Prostate gland (tissue), 2 donors: ENCODE measurements at regions not wholly inside any gene's neighbourhood (a gene's known extent, or its start where the extent isn't known, plus 50 kb on each side); places are given as distances from the start of the nearest gene placed in this dataset.

Experiments used
- DNase-seq: peaks from one replicate; pipeline ENCODE4 v3.0.0-alpha.2; 2019; ENCODE audit warnings: low spot score
- H3K27ac ChIP-seq, 2 donors: fragments of 200-600 bp; sonication (generic); 2 replicates each; pipeline ENCODE4 v1.5.1; 2017 to 2019
- H3K27me3 ChIP-seq: fragments of 200-600 bp; sonication (generic); replicated peaks from 2 replicates; pipeline ENCODE4 v1.5.1; 2019; ENCODE audit not compliant: insufficient read depth
- H3K36me3 ChIP-seq, 2 donors: fragments of 200-600 bp; sonication (generic); 1 replicate in 1 of 2; 2 replicates in 1 of 2; pipeline versions ENCODE4 v1.5.1 to v1.8.1; 2017 to 2019
- H3K4me1 ChIP-seq: fragments of 200-600 bp; sonication (generic); replicated peaks from 2 replicates; pipeline ENCODE4 v1.5.1; 2019
- H3K4me3 ChIP-seq, 2 donors: fragments of 200-600 bp; sonication (generic); 2 replicates each; pipeline ENCODE4 v1.5.1; 2017 to 2019
- H3K9me3 ChIP-seq: fragments of 200-600 bp; sonication (generic); 2 replicates; pipeline ENCODE4 v1.5.1; 2017
- POLR2A ChIP-seq: fragments of 450-650 bp; IDR thresholded peaks from one replicate; pipeline ENCODE4 v1.6.1; 2016; ENCODE audit warnings: antibody characterized with exemption, mild to moderate bottlenecking
- POLR2AphosphoS5 ChIP-seq: sonication (generic); formaldehyde crosslinking; IDR thresholded peaks from one replicate; pipeline ENCODE4 v1.6.1; 2017; ENCODE audit warnings: antibody characterized with exemption
- WGBS: methylation state at CpG from one replicate; pipeline ENCODE4 v1.1.5; 2018; 5-methylcytosine and 5-hydroxymethylcytosine counted together
- intact Hi-C: fragments of 100-400 bp; cut with DNase I; formaldehyde crosslinking; loops from one replicate; pipeline ENCODE4 v1.14.2; 2022
- TF ChIP-seq, protein P1 (sequence below), 4 experiments: fragments of 200-600 bp in 2 of 4; fragments of 450-650 bp in 2 of 4; sonication (generic) in 2 of 4; IDR thresholded peaks; 1 replicate in 3 of 4; 2 replicates in 1 of 4; pipeline ENCODE4 v1.5.1; 2016 to 2019; ENCODE audit warnings: antibody characterized with exemption in 4 of 4, mild to moderate bottlenecking in 2 of 4, moderate library complexity in 2 of 4

DNA sequence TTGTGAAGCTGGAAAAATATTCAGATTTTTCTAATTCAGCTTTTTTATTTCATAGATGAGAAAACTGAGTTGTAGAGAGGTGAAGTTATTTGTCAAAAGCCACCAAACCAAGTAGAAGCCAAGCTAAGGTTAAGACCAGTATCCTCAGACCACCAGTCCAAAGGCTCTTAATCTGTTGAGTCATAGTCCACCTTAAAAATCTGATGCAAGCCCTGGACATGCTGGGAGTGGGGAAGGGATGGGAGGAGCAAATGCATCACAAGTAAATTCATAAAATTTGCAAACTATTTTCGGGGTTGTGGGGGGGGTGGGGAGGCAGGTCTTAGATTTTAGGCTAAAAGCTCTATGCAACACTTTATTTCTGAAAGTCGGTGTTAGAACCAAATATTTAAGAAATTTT is 307.7 kb upstream of the SEMA6D start:
- Histone ChIP-seq H3K9me3 (no peaks in the 10 kb centered on the region), H3K36me3 (no peaks in the 10 kb centered on the region), H3K27ac (no peak overlapping the region), H3K4me1 (no peaks in the 10 kb centered on the region), H3K4me3 (no peak overlapping the region), H3K27me3 (no peaks in the 10 kb centered on the region)
- intact Hi-C loops = loop anchor here (5.0 kb wide), 1 partner anchor 77 kb away; no protein-coding TSS in a partner anchor
- no peak for DNase-seq
- 76% methylated on average over 2 of the region's 2 CpGs for WGBS
- TF ChIP-seq POLR2A (no peak), POLR2AphosphoS5 (no peak)
- TF ChIP-seq, protein P1, sequence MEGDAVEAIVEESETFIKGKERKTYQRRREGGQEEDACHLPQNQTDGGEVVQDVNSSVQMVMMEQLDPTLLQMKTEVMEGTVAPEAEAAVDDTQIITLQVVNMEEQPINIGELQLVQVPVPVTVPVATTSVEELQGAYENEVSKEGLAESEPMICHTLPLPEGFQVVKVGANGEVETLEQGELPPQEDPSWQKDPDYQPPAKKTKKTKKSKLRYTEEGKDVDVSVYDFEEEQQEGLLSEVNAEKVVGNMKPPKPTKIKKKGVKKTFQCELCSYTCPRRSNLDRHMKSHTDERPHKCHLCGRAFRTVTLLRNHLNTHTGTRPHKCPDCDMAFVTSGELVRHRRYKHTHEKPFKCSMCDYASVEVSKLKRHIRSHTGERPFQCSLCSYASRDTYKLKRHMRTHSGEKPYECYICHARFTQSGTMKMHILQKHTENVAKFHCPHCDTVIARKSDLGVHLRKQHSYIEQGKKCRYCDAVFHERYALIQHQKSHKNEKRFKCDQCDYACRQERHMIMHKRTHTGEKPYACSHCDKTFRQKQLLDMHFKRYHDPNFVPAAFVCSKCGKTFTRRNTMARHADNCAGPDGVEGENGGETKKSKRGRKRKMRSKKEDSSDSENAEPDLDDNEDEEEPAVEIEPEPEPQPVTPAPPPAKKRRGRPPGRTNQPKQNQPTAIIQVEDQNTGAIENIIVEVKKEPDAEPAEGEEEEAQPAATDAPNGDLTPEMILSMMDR (IDR thresholded peaks at IDR 0.05) = no peak

DNA sequence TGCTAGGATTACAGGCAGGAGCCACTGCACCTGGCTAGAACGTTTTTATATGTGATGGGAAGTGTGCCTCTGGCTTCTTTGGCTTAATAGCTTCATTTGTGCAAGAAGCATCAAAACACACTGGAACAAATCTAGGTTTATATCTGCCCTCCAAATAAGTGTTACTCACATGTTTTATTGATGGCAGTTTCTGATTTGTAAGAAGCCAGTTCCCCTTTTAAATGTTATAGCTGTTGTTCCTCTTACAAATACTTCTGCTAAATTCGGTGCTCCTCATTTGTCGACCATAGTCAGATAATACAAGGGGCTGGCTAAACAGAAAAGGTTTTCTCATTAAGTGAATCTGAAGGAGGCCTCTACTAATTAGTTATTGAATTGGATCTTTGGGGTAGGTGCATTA is 307.1 kb upstream of the SEMA6D start:
- intact Hi-C loops = no loop called here
- TF ChIP-seq POLR2AphosphoS5 (no peak), POLR2A (no peak)
- TF ChIP-seq, protein P1 (IDR thresholded peaks at IDR 0.05) = no peak
- 40% methylated on average over 3 of the region's 3 CpGs for WGBS
- no peak overlapping the region for H3K27ac ChIP-seq
- no peak for DNase-seq
- H3K9me3 ChIP-seq = no peaks in the 10 kb centered on the region
- no peak overlapping the region for H3K4me3 ChIP-seq
- no peaks in the 10 kb centered on the region for H3K4me1 ChIP-seq
- no peaks in the 10 kb centered on the region for H3K27me3 ChIP-seq
- no peaks in the 10 kb centered on the region for H3K36me3 ChIP-seq

DNA sequence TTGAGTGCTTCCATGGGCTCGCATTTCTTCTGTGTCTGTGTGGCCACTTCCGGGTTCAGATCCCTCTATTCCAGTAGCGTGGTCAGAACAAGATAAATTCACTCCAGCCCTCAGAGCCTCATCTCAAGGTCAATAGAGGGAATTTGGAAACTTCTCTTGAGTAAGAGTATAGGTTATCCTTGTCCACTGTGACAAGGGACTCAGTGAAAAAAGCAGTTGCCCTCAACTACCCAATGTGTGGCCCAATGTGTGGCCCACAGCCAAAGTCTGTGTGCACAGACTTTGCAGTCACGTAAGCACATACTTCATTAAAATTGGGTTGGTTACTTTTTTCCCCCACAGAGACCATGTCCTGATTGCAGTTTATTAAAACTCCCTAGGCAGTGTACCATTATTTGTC is 305.6 kb upstream of the SEMA6D start:
- H3K4me3 ChIP-seq = no peak overlapping the region
- intact Hi-C loops = no loop called here
- no peaks in the 10 kb centered on the region for H3K4me1 ChIP-seq
- no peaks in the 10 kb centered on the region for H3K27me3 ChIP-seq
- H3K36me3 ChIP-seq = no peaks in the 10 kb centered on the region
- 81% methylated on average over 4 of the region's 4 CpGs for WGBS
- no peak overlapping the region for H3K27ac ChIP-seq
- H3K9me3 ChIP-seq = no peaks in the 10 kb centered on the region
- TF ChIP-seq POLR2AphosphoS5 = no peak
- TF ChIP-seq POLR2A = no peak
- TF ChIP-seq, protein P1 (IDR thresholded peaks at IDR 0.05) = no peak
- no peak for DNase-seq

DNA sequence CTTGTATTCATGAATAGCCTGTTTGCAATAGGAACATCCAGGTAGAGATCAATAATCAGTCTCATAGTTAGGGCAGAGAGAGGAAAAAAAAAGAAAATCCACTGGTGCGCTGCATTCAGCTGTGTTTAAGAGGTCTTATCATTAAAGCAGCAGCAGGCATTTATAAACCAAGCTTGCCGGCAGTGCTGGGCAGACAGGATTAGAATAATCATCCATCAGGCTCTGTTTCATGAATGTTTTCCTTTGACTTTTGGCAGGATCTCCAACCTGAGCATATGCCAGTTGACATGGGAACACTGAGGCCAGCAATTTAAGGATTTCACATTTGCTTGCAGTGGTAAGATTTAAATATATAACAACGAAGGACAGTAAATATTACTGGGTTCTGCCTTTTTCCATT is 305.2 kb upstream of the SEMA6D start:
- Histone ChIP-seq H3K9me3 (no peaks in the 10 kb centered on the region), H3K36me3 (no peaks in the 10 kb centered on the region), H3K4me1 (no peaks in the 10 kb centered on the region), H3K27me3 (no peaks in the 10 kb centered on the region), H3K4me3 (no peak overlapping the region), H3K27ac (no peak overlapping the region)
- DNase-seq = peak; percentile 6
- intact Hi-C loops = no loop called here
- 17% methylated on average over 3 of the region's 3 CpGs for WGBS
- TF ChIP-seq POLR2A (no peak), POLR2AphosphoS5 (peak; percentile 20)
- TF ChIP-seq, protein P1 (IDR thresholded peaks at IDR 0.05) = no peak

DNA sequence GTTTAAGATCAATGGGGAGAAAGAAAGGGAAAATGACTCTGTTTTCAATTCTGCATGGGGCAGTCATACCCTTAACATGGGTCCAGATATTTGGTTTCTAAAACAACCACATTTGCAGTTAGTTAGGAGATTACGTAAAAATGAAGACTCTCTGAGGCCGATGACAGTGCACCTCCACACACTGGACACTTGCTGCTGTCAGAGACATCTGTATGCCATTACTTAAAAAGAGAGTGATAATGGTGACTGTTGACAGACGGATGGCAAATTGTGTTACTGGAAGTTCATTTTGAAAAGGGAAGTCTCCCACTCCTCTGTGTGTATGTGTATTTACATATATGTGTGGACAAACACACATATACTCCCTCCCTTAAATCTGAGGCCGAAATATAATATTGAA is 304.5 kb upstream of the SEMA6D start:
- WGBS = 93% methylated on average over 4 of the region's 4 CpGs

More for the DNA sequence above, 304.5 kb upstream of the SEMA6D start:
- intact Hi-C loops = no loop called here
- no peak for TF ChIP-seq POLR2A
- TF ChIP-seq, protein P1 (IDR thresholded peaks at IDR 0.05) = no peak
- no peak for TF ChIP-seq POLR2AphosphoS5
- Histone ChIP-seq H3K27me3 (no peaks in the 10 kb centered on the region), H3K4me1 (no peaks in the 10 kb centered on the region), H3K4me3 (no peak overlapping the region), H3K27ac (no peak overlapping the region), H3K36me3 (no peaks in the 10 kb centered on the region), H3K9me3 (no peaks in the 10 kb centered on the region)
- no peak for DNase-seq
